ENCODE measurements at regions not wholly inside any gene's neighbourhood (a gene's known extent, or its start where the extent isn't known, plus 50 kb on each side); places are given as distances from the start of the nearest gene placed in this dataset.

DNA sequence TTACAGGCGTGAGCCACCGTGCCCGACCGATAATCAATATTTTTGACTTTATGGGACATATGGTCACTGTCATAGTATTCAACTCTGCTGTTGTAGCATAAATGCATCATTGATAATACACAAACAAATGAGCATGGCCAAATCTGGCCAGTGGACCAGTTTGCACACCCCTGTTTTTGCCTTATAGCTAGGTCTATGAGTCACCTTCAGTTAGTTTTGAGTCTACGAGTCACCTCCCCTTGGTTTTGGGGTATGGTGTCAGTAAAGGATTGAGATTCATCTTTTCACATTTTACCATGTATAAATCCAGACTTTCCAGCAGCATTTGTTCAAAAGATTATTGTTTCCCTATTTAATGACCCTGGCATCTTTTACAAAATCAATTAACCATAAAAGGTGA is 362.5 kb upstream of the NRP1 start:
- no peak for TF ChIP-seq POLR2AphosphoS5 (IDR thresholded peaks at IDR 0.05; ENCODE audit: insufficient read depth in 1 of 2, low read depth in 1 of 2)
- TF ChIP-seq CTCF (IDR thresholded peaks at IDR 0.05): no peak
